ENCODE measurements at regions not wholly inside any gene's neighbourhood (a gene's known extent, or its start where the extent isn't known, plus 50 kb on each side); places are given as distances from the start of the nearest gene placed in this dataset.

GRCh38 chr17:51505450-51505849 lies 245.1 kb downstream of the UTP18 start:
- peaks cover 0 to 5% of the 10 kb centered on the region in 2 donors for H3K27me3 ChIP-seq (ENCODE audit: control insufficient read depth in 1 of 2, insufficient read depth in 2 of 2, low read length in 2 of 2)

GRCh38 chr17:51507444-51507843 lies 247.1 kb downstream of the UTP18 start:
- no peak overlapping the region for H3K9ac ChIP-seq (ENCODE audit: low read depth in 1 of 2, low read length in 2 of 2)
- H3K9me3 ChIP-seq (ENCODE audit: control insufficient read depth in 1 of 2, low read length in 2 of 2): no peaks in the 10 kb centered on the region
- H3K27me3 ChIP-seq (ENCODE audit: control insufficient read depth in 1 of 2, insufficient read depth in 2 of 2, low read length in 2 of 2): peaks cover 0 to 5% of the 10 kb centered on the region in 2 donors
- H3K4me1 ChIP-seq (ENCODE audit: control insufficient read depth in 1 of 2, insufficient read depth in 2 of 2, low read length in 2 of 2): no peaks in the 10 kb centered on the region
- no peak overlapping the region for H3K27ac ChIP-seq (ENCODE audit: low read depth, low read length)
- H3K36me3 ChIP-seq (ENCODE audit: control insufficient read depth in 1 of 2, insufficient read depth in 2 of 2, low read length in 2 of 2): no peaks in the 10 kb centered on the region
- no peak overlapping the region for H3K4me3 ChIP-seq (ENCODE audit: low read depth in 1 of 2, low read length in 2 of 2)

More at GRCh38 chr17:51505450-51505849, 245.1 kb downstream of the UTP18 start:
- Histone ChIP-seq H3K9ac (ENCODE audit: low read depth in 1 of 2, low read length in 2 of 2) (no peak overlapping the region), H3K4me1 (ENCODE audit: control insufficient read depth in 1 of 2, insufficient read depth in 2 of 2, low read length in 2 of 2) (no peaks in the 10 kb centered on the region), H3K4me3 (ENCODE audit: low read depth in 1 of 2, low read length in 2 of 2) (no peak overlapping the region), H3K27ac (ENCODE audit: low read depth, low read length) (no peak overlapping the region), H3K9me3 (ENCODE audit: control insufficient read depth in 1 of 2, low read length in 2 of 2) (no peaks in the 10 kb centered on the region), H3K36me3 (ENCODE audit: control insufficient read depth in 1 of 2, insufficient read depth in 2 of 2, low read length in 2 of 2) (no peaks in the 10 kb centered on the region)

- Histone ChIP-seq H3K4me3 (ENCODE audit: low read depth in 1 of 2, low read length in 2 of 2) (no peak overlapping the region), H3K27ac (ENCODE audit: low read depth, low read length) (no peak overlapping the region), H3K9me3 (ENCODE audit: control insufficient read depth in 1 of 2, low read length in 2 of 2) (no peaks in the 10 kb centered on the region), H3K36me3 (ENCODE audit: control insufficient read depth in 1 of 2, insufficient read depth in 2 of 2, low read length in 2 of 2) (no peaks in the 10 kb centered on the region), H3K27me3 (ENCODE audit: control insufficient read depth in 1 of 2, insufficient read depth in 2 of 2, low read length in 2 of 2) (peaks cover 0 to 5% of the 10 kb centered on the region in 2 donors), H3K4me1 (ENCODE audit: control insufficient read depth in 1 of 2, insufficient read depth in 2 of 2, low read length in 2 of 2) (no peaks in the 10 kb centered on the region), H3K9ac (ENCODE audit: low read depth in 1 of 2, low read length in 2 of 2) (no peak overlapping the region)
Measured at GRCh38 chr17:51508048-51508447, 247.7 kb downstream of the UTP18 start.

GRCh38 chr17:51510940-51511339 lies 250.6 kb downstream of the UTP18 start:
- Histone ChIP-seq H3K4me1 (ENCODE audit: control insufficient read depth in 1 of 2, insufficient read depth in 2 of 2, low read length in 2 of 2) (no peaks in the 10 kb centered on the region), H3K27ac (ENCODE audit: low read depth, low read length) (no peak overlapping the region), H3K27me3 (ENCODE audit: control insufficient read depth in 1 of 2, insufficient read depth in 2 of 2, low read length in 2 of 2) (no peaks in the 10 kb centered on the region), H3K36me3 (ENCODE audit: control insufficient read depth in 1 of 2, insufficient read depth in 2 of 2, low read length in 2 of 2) (no peaks in the 10 kb centered on the region), H3K9me3 (ENCODE audit: control insufficient read depth in 1 of 2, low read length in 2 of 2) (no peaks in the 10 kb centered on the region), H3K4me3 (ENCODE audit: low read depth in 1 of 2, low read length in 2 of 2) (no peak overlapping the region), H3K9ac (ENCODE audit: low read depth in 1 of 2, low read length in 2 of 2) (no peak overlapping the region)

- no peaks in the 10 kb centered on the region for H3K4me1 ChIP-seq (ENCODE audit: control insufficient read depth in 1 of 2, insufficient read depth in 2 of 2, low read length in 2 of 2)
- H3K27me3 ChIP-seq (ENCODE audit: control insufficient read depth in 1 of 2, insufficient read depth in 2 of 2, low read length in 2 of 2): no peaks in the 10 kb centered on the region
- no peaks in the 10 kb centered on the region for H3K9me3 ChIP-seq (ENCODE audit: control insufficient read depth in 1 of 2, low read length in 2 of 2)
- H3K9ac ChIP-seq (ENCODE audit: low read depth in 1 of 2, low read length in 2 of 2): no peak overlapping the region
- no peaks in the 10 kb centered on the region for H3K36me3 ChIP-seq (ENCODE audit: control insufficient read depth in 1 of 2, insufficient read depth in 2 of 2, low read length in 2 of 2)
- no peak overlapping the region for H3K27ac ChIP-seq (ENCODE audit: low read depth, low read length)
- H3K4me3 ChIP-seq (ENCODE audit: low read depth in 1 of 2, low read length in 2 of 2): no peak overlapping the region
Measured at GRCh38 chr17:51512220-51512907, 252.0 kb downstream of the UTP18 start.

- Histone ChIP-seq H3K27ac (ENCODE audit: low read depth, low read length) (no peak overlapping the region), H3K36me3 (ENCODE audit: control insufficient read depth in 1 of 2, insufficient read depth in 2 of 2, low read length in 2 of 2) (no peaks in the 10 kb centered on the region), H3K4me3 (ENCODE audit: low read depth in 1 of 2, low read length in 2 of 2) (no peak overlapping the region), H3K9me3 (ENCODE audit: control insufficient read depth in 1 of 2, low read length in 2 of 2) (no peaks in the 10 kb centered on the region), H3K4me1 (ENCODE audit: control insufficient read depth in 1 of 2, insufficient read depth in 2 of 2, low read length in 2 of 2) (no peaks in the 10 kb centered on the region), H3K27me3 (ENCODE audit: control insufficient read depth in 1 of 2, insufficient read depth in 2 of 2, low read length in 2 of 2) (no peaks in the 10 kb centered on the region), H3K9ac (ENCODE audit: low read depth in 1 of 2, low read length in 2 of 2) (no peak overlapping the region)
Measured at GRCh38 chr17:51516924-51517323, 256.6 kb downstream of the UTP18 start.

- no peak overlapping the region for H3K27ac ChIP-seq (ENCODE audit: low read depth, low read length)
- H3K4me1 ChIP-seq (ENCODE audit: control insufficient read depth in 1 of 2, insufficient read depth in 2 of 2, low read length in 2 of 2): no peaks in the 10 kb centered on the region
- H3K27me3 ChIP-seq (ENCODE audit: control insufficient read depth in 1 of 2, insufficient read depth in 2 of 2, low read length in 2 of 2): peaks cover 0 to 4% of the 10 kb centered on the region in 2 donors
- no peak overlapping the region for H3K9ac ChIP-seq (ENCODE audit: low read depth in 1 of 2, low read length in 2 of 2)
- no peaks in the 10 kb centered on the region for H3K9me3 ChIP-seq (ENCODE audit: control insufficient read depth in 1 of 2, low read length in 2 of 2)
- no peaks in the 10 kb centered on the region for H3K36me3 ChIP-seq (ENCODE audit: control insufficient read depth in 1 of 2, insufficient read depth in 2 of 2, low read length in 2 of 2)
- H3K4me3 ChIP-seq (ENCODE audit: low read depth in 1 of 2, low read length in 2 of 2): no peak overlapping the region
Measured at GRCh38 chr17:51524524-51524923, 264.2 kb downstream of the UTP18 start.

- peaks cover 0 to 7% of the 10 kb centered on the region in 2 donors for H3K27me3 ChIP-seq (ENCODE audit: control insufficient read depth in 1 of 2, insufficient read depth in 2 of 2, low read length in 2 of 2)
- no peak overlapping the region for H3K4me3 ChIP-seq (ENCODE audit: low read depth in 1 of 2, low read length in 2 of 2)
- H3K36me3 ChIP-seq (ENCODE audit: control insufficient read depth in 1 of 2, insufficient read depth in 2 of 2, low read length in 2 of 2): no peaks in the 10 kb centered on the region
- H3K4me1 ChIP-seq (ENCODE audit: control insufficient read depth in 1 of 2, insufficient read depth in 2 of 2, low read length in 2 of 2): no peaks in the 10 kb centered on the region
- H3K9me3 ChIP-seq (ENCODE audit: control insufficient read depth in 1 of 2, low read length in 2 of 2): no peaks in the 10 kb centered on the region
- H3K9ac ChIP-seq (ENCODE audit: low read depth in 1 of 2, low read length in 2 of 2): no peak overlapping the region
- no peak overlapping the region for H3K27ac ChIP-seq (ENCODE audit: low read depth, low read length)
Measured at GRCh38 chr17:51526507-51526906, 266.2 kb downstream of the UTP18 start.

GRCh38 chr17:51527225-51527982 lies 267.1 kb downstream of the UTP18 start:
- H3K27ac ChIP-seq (ENCODE audit: low read depth, low read length): no peak overlapping the region
- peaks cover 0 to 7% of the 10 kb centered on the region in 2 donors for H3K27me3 ChIP-seq (ENCODE audit: control insufficient read depth in 1 of 2, insufficient read depth in 2 of 2, low read length in 2 of 2)
- no peak overlapping the region for H3K4me3 ChIP-seq (ENCODE audit: low read depth in 1 of 2, low read length in 2 of 2)
- no peaks in the 10 kb centered on the region for H3K4me1 ChIP-seq (ENCODE audit: control insufficient read depth in 1 of 2, insufficient read depth in 2 of 2, low read length in 2 of 2)
- no peak overlapping the region for H3K9ac ChIP-seq (ENCODE audit: low read depth in 1 of 2, low read length in 2 of 2)
- H3K9me3 ChIP-seq (ENCODE audit: control insufficient read depth in 1 of 2, low read length in 2 of 2): no peaks in the 10 kb centered on the region
- no peaks in the 10 kb centered on the region for H3K36me3 ChIP-seq (ENCODE audit: control insufficient read depth in 1 of 2, insufficient read depth in 2 of 2, low read length in 2 of 2)

- Histone ChIP-seq H3K27ac (ENCODE audit: low read depth, low read length) (no peak overlapping the region), H3K9ac (ENCODE audit: low read depth in 1 of 2, low read length in 2 of 2) (no peak overlapping the region), H3K4me3 (ENCODE audit: low read depth in 1 of 2, low read length in 2 of 2) (no peak overlapping the region), H3K36me3 (ENCODE audit: control insufficient read depth in 1 of 2, insufficient read depth in 2 of 2, low read length in 2 of 2) (no peaks in the 10 kb centered on the region), H3K4me1 (ENCODE audit: control insufficient read depth in 1 of 2, insufficient read depth in 2 of 2, low read length in 2 of 2) (no peaks in the 10 kb centered on the region), H3K9me3 (ENCODE audit: control insufficient read depth in 1 of 2, low read length in 2 of 2) (no peaks in the 10 kb centered on the region), H3K27me3 (ENCODE audit: control insufficient read depth in 1 of 2, insufficient read depth in 2 of 2, low read length in 2 of 2) (peaks cover 0 to 7% of the 10 kb centered on the region in 2 donors)
Measured at GRCh38 chr17:51528111-51528510, 267.8 kb downstream of the UTP18 start.
